OCI-LY1 (cell line): ENCODE measurements at regions not wholly inside any gene's neighbourhood (a gene's known extent, or its start where the extent isn't known, plus 50 kb on each side); places are given as distances from the start of the nearest gene placed in this dataset.

Source experiments
- CTCF ChIP-seq: fragments of 200-600 bp; sonication (generic), shearing (Covaris generic); IDR thresholded peaks from 2 replicates; pipeline ENCODE4 v1.5.1; 2017; ENCODE audit warnings: mild to moderate bottlenecking, antibody characterized with exemption, low read length, moderate library complexity, mixed read lengths
- EZH2 ChIP-seq: fragments of 200-600 bp; sonication (generic), shearing (Covaris generic); IDR thresholded peaks from 2 replicates; pipeline ENCODE4 v1.8.0; 2017; ENCODE audit warnings: borderline replicate concordance, mixed run types, mild to moderate bottlenecking, antibody characterized with exemption, low read length, moderate library complexity, mixed read lengths

DNA sequence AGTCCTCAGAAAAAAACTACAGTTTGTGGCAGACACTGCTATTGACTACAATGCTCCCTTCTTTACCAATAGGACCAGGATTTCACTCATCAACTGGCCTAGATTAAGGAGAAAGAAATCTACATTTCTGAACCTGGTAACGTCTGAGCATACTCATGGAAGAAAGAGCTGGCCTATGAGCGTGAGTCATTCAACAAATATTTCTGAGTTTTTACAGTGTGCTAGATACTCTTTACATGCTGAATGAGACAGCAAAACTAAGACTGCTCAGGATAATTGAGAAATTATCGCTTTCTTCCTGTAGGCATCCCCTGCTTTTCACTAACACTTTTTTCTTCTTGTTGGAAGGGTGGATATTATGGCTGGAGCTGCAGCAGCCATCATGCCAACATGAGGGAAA lies 609.7 kb downstream of the TNS3 start:
- TF ChIP-seq CTCF (no peak), EZH2 (no peak)
